HG02759 (cell line): ENCODE measurements at regions not wholly inside any gene's neighbourhood (a gene's known extent, or its start where the extent isn't known, plus 50 kb on each side); places are given as distances from the start of the nearest gene placed in this dataset.

Experiments
- ATAC-seq: cut with Tn5 transposase; IDR thresholded peaks from one replicate; pipeline ENCODE4 v1.9.1; 2021; ENCODE audit warnings: mild to moderate bottlenecking, moderate library complexity; ENCODE audit not compliant: unreplicated experiment

DNA sequence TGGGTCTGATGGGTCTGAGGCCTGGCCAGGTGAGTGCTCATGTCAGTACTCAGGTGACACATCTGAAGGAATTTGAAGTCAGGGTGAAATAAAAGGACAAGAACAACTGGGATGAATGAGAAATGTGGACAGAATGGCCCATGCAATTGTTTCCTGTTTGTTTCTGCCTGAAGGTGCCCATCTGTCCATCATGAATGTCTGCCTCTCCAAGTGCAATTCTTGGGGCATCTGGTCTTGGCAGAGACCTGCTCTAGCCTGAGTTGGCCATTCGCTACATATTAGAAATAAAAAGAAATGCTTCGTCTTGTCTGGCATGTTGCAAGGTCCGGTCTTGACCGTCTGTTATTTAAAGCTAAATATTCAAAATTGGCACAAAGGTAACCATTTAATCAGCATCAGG, 142.0 kb upstream of the AGBL1 start:
- no peak for ATAC-seq

DNA sequence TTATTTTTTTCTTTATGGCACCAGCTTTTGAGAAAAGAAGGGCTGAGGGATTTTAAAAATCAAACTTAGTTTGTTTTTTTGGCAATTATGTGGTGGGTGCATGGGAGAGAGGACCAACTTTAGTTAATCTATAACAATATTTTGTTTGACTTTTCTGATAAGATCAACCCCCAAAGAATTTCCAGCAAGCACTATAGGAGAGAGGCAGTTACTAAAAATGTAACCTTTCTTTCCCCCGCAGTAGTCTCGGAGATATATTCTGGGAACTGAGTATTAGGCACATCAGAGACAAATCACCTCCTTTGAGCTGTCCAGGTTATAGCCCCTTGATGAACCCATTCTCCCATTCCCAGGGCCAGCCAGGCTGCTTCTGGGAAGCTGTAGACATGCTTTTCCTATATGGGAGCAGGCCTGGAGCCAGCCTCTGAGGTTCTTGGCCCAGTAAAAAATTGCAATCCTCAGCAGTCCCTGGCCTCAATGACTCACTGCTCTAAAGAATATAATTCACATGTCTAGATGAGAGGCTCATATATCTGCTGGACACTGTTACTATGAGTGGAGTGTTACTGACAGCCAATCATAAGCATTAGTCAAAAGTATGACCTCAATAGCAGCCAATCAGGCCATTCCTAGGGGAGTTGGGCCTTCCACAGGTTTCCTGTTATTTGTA, 138.3 kb upstream of the AGBL1 start:
- no peak for ATAC-seq

DNA sequence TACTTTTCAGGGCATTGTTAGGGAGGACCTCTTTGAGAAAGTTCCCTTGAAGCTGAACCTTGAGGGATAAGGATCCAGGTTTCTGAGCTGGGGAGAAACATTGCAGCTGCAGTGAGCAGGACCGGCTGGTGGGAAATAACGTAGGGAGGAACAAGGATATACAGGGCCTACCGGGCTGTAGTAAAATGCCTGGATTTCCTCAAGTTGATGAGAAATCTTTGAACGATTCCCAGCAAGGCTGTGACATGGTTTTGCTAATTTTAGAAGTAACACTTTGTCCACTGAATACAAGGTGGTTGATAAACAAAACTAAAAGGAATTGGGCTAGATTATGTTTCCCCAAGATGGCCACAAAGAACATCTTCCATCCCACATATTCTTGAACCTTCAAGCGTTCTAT, 137.0 kb upstream of the AGBL1 start:
- no peak for ATAC-seq

DNA sequence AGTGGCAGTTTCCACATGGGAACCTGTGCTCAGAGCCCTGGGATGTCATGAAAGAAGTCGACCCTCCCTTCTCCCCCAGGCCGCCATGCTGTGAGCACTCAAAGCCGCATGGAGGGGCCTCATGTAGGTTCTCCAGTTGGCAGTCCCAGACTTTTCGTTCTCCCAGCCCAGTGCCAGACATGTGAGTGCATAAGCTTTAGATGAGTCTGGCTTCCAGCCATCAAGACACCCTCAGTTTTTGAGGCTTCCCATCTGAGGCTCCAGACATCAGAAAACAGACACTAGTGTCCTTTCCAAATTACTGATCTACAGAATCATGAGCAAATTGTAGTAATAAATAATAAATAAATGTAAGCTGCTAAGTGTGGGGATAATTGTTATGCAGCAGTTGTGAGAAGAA, 136.5 kb upstream of the AGBL1 start:
- no peak for ATAC-seq

DNA sequence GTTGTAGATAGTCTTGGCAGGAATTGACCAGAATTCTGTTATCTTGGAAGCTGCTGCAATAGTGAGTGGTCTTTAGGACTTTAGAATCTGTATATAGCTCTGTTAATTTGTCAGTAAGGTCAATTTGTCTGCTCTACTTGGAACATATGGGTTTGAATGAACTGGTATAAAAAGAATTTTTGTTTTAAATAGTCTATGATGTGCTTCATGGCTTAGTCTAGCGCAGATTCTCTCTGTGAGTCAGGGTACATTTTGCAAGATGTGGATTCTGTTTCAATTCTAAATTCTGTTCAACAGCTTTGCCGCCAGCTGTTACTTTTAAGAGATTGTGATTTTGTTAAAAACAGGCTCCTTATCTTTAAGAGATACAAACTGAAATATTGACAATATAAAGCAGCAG, 135.9 kb upstream of the AGBL1 start:
- no peak for ATAC-seq

DNA sequence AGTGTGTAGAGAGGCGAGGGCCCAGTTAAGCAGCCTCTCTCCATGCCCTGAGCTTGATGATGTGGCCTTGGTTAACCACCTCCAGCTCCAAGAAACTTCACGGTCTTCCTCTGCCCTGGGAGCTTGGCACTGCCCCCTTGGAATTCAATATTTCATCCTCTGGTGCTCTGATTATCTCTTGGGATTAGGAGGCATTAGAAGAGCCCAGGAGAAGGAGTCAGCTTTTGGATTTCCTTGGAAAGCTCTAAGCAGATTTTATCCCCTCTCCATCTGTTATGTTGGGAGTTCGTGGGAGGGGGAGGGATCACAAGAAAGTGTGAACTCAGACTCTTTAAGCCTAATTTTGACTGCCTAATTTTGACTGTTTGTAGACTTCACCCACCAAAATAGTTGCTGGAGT, 132.7 kb upstream of the AGBL1 start:
- no peak for ATAC-seq

DNA sequence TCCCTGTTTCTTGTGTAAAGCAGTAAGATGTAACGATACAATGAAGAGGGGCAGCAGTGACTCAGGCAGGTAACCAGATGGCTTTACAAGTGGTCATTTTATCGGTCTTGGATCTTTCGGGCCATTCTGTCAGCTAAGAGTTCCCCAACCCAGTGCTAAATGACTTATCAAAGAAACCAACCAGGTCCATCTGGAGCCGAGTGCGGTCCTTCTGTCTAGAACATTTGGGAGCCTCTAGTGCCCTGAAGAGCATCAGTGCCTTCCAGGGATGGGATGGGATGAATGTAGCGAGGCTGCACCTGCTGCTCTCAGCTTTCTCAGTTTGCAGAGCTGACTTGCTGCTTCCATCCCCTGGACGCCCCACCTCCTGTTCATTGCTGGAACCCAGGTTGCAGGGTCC, 131.7 kb upstream of the AGBL1 start:
- ATAC-seq, result no peak

DNA sequence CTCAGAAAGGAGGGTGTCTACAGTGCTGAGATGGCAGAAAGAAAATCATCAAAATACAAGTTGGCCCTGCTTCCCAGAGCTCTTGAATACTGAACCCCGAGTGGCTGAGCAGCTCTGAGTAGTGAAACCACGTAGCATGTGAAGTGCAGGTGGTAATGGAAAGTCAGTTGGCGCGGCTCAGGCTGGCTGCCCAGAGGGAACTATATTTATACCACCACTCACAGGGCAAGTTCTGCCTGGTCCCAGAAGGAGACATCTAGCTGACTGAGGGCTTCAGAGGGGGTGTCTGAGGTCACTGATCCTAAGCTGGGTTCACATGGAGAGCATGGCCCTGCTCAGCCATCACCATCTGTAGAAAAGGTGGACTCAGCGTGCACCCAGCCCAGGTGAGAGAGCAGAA, 129.6 kb upstream of the AGBL1 start:
- peak; percentile 92 for ATAC-seq

DNA sequence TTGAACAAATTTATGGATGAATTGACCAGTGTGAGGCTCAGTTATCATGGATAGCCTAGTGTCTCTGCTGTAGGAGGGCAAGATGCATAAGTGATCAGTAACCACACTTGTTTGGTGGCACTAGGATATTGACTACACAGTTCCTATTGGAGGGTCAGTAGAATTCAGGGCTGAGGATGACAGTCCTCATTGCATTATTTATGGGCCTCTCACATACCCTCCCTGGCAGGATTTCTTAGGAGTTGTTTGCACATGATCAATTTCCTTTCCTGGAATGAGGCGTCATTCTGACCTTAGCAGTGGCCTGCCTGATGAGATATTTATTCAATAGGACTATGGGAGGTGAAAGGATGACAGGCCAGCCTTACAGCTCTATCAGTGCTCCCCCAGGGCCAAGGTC, 125.1 kb upstream of the AGBL1 start:
- no peak for ATAC-seq

DNA sequence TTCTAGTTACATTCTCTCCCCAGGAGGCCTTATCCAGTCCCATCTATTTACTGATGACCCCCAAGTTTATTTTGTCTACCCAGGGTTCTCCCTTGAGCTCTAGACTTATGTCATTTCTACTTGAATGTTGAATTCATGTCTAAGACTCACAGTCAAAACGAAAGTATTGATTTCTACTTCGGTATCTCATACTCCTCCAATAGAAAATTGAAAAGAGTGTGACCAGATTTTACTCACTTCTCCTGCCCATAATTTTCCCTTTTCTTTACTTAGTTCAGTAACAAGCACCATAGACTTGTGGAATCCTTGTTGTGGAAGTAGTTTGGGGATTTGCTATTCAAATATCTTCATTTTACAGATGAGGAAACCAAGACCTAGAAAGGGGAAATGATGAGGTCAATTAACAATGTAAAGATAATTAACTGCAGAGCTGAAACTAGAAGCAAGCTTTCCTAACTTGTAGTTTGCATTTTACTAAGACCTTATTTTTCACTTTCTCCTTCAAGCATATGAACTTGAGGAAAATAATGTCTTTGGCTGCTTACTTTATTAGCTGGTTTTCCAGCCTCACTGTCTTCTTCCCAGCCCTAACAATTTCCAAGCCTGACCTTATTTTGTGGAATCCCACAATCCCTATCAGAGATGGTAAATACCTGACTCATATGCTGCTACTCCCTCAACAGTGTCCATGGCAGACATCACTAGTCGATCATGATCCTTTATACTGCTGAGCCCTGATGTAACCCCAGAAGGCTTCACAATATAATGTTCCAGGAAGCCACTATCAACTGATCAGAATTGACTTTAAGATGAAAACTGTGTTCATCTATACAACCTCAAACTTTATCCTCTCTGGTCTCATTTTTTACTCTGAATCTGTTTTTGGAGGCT, 123.9 kb upstream of the AGBL1 start:
- ATAC-seq, result peak; percentile 84

DNA sequence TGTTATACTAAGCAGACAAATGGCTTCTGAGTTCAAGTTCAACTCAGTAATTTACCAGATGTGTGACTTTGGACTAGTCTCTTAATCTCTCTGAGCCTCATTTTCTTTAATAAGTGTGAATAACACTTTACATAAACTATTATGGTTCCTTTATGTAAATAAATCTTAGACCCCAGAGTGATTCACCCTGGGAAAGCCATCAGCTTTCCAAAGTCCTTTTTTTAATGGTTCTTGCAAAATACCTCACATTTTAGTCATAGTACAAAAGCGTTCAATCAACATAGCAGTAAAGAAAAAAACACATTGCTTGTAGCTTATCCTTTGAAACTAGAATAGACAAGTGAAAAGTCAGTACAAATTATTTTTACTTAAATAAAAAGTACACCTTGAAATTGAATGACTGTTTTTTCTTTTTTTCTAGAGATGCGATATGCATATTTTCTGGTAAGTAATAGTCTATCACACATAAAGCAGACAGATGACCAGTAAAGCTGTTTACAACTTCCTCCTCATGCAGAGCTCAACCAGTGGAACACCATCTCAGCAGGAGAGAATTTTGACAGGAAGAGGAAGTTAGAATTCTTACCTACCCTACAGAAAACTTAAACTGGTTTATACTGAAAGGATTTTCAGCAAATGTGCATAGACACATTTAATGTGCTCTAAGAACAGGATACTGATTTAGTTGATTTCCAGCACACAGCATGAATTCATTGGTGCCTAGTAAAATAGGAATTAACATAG, 123.0 kb upstream of the AGBL1 start:
- no peak for ATAC-seq

DNA sequence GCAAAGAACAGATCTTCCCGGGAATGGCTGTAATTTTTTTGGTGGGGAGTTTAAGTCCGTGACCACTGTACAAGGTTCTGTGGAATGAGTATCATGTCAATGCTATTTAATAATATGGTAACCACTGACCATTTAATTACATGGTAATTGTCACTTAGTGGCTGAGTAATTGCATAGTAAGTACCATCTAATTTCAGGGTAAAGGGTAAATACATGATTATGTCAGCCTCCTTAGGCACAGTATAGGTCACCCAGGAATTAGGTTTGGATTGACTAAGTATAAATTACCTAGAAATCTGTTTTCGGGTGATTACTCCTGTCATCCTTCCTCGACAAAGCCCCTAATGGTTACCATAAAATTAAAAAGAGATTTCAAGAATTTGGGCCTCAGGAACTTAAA, 120.1 kb upstream of the AGBL1 start:
- ATAC-seq, result no peak

DNA sequence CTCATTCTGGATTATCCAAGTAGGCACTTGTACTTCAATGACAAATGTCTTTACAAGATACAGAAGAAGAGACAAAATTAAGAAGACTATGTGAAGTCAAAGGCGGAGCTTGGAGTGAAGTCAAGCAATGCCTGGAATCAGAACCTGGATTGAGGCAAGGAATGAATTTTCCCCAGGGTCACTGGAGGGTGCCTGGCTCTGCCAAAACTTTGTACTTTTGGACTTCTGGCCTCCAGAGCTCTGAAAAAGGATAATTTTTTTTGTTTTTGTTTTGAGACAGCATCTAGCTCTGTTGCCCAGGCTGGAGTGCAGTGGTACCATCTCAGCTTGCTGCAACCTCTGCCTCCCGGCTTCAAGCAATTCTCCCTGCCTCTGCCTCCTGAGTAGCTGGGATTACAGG, 119.3 kb upstream of the AGBL1 start:
- ATAC-seq, result no peak

DNA sequence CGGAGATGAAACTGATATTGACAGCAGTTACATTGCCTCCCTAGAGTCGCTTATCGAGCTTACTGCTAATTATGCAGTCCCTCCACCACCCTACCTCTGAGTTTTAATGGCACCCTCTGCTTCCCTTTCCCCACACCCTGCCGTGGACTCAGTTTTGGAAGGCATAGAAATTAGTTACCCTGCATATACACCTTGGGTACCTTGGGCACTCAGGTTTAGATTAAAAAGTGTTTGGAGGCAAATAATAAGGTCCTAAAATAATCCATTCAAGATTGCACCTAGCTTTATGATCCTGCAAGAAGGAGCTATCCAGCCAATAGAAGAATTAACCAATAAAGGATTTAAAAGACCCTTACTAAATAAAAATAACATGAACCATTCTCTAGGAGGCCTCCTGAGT, 117.8 kb upstream of the AGBL1 start:
- no peak for ATAC-seq

DNA sequence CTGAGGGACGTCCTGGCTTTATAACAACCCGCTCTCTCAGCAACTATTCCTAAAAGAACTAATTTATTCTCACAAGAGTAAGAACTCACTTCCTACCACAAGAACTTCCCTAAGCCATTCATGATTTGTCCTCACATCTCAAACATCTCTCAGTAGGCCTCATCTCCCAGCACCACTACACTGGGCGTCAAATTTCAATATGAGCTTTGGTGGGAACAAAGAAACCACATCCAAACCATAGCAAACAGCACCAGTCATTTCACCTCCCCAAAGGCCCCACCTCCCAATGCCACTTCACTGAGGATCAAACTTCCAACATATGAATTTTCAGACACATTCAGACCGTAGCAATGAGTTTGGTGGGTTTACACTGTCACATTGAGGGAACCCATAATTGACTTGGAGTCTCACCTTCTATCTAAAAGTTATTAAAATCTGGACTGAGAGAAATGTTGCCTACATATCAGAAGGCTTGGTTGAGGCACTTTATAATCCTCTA, 116.4 kb upstream of the AGBL1 start:
- ATAC-seq, result no peak

DNA sequence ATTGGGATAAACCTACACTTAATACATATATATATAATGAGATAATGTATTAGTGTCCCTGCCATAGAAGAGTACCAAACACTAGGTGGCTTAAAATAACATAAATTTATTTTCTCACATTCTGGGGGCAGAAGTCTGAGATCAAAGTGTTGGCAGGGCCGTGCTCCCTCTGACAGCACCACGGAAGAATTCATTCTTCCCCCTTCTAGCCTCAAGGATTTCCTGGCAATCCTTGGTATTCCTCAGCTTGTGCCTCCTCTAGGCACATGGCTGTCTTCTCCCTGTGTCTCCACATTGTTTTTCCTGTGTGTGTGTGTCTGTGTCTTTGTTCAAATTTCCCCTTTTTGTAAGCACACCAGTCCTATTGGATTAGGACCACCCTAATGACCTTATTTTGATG, 115.2 kb upstream of the AGBL1 start:
- no peak for ATAC-seq

DNA sequence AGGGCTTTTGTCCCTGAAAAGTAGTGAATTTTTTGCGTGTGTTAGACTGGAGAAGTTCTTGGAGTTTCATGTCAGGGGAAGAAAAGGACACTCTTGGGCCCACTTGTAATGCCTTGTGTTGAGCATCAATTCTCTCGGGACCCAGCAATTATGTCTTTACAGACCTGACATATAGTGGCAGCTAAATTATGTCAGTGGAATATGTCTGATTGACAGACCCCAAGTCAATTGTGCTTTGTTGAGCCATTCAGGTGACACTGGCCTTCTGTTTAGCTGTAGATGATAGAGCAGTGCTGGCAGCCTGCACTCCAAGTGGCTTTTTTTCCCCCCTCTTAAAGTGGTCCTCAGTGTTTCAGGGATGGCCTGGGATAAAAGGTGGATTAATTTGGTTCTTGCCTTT, 112.1 kb upstream of the AGBL1 start:
- no peak for ATAC-seq

DNA sequence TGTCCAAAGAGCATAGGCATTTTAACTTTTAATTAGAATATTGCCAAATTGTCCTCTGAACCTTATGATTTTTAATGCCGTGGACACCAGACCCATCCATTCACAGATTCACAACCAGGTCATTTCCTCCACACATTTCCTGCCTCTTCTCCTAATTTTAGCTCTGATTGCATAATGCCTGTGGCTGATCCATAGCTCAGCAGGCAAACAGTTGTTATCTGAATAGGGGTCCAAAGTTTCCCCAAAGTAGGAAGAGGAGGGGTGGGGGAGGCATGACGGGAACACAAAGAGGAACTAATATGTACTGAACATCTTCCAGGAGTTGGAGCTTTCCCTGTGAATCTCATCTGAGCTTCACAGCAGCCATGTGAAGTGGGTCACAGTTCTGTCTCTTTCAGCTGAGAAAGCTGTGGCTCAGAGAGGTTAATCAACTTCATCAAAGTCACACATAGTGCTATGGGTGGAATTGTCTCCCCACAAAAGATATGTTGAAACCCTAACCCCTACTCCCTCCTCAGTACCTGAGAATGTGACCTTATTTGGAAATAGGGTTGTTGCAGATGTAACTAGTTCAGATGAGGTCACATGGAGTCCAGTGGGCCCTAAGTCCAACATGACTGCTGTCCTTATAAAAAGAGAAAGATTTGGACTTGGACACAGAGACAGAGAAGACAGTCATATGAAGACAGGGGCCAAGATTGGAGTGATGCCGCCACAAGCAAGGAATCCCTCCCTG, 106.7 kb upstream of the AGBL1 start:
- ATAC-seq, result no peak

DNA sequence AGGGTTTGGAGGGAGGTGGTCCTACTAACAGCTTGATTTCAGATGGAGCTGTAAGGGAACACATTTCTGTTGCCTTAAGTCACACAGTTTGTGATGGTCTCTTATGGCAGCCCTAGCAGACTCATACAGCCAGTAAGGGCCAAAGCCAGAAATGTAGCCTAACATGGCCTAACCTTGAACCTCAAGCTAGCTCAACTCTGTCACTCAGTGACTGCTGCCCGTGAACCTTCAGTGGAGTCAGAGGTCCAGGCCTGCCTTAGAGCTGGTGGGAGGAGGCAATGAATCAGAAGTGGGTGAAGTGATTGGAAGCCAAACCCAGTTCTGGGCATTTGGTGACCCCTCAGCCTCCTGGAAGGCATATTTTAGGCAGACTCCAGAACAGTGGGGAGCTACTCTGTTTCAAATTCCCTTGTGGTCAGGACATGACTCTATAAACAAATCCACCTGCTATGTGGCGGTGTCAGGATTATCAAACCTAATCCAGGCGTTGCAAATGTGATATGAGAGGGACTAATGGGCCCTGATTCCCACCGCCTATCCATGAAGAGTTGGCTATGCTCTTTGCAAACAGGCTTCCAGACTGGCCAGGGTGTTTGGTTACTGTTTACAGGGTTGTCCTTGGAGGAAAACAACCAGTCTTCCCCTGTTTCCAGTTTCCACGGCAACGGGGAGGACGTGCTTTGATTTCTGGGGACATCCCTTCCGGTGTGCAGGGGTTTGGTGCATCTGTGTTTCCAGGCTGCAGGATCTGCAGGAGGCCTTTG, 105.9 kb upstream of the AGBL1 start:
- no peak for ATAC-seq

DNA sequence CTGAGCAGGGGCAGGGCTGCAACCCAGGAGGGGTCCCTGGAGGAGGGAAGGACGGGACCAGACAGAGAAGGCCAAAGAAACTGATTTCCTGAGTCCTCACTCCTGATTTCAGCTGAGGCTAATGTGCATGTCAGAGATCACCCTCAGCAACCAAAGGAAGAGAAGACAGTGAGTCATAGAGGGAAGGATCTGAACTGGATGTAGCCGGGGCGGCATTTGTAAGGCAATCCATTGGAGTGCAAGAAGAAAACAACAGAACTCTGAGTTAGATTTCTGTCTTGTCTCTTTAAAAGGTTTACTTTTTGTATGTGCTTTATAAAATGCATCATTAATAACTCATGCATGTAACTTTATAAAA, 105.3 kb upstream of the AGBL1 start:
- ATAC-seq, result no peak
